PC-9 (cell line): ENCODE measurements at regions not wholly inside any gene's neighbourhood (a gene's known extent, or its start where the extent isn't known, plus 50 kb on each side); places are given as distances from the start of the nearest gene placed in this dataset.

Experiments
- BruUV-seq: library from RNA; stranded (reverse); fragments of 400-500 nt; replicated peaks from 2 replicates; lab custom pipeline; 2021; lab: Mats Ljungman, UMichigan
- CTCF ChIA-PET: fragments of 300-600 bp; sonication (Branson Sonifier 250); formaldehyde crosslinking; loops from one replicate; lab custom pipeline; 2022; ENCODE audit warnings: antibody characterized with exemption; lab: Charles Lee
- POLR2A ChIA-PET: fragments of 300-600 bp; sonication (Branson Sonifier 250); formaldehyde crosslinking; loops from one replicate; lab custom pipeline; 2022; ENCODE audit warnings: antibody characterized with exemption; ENCODE audit not compliant: unreplicated experiment; lab: Charles Lee
- DNase-seq, 2 experiments: peaks; one replicate each; pipeline versions ENCODE4 v3.0.0 to v3.0.0-alpha.2; 2015 to 2022; ENCODE audit warnings: mixed read lengths in 1 of 2
- H2AFZ ChIP-seq: fragments of 200-600 bp; sonication (generic); 2 replicates; pipeline ENCODE4 v1.8.1; 2017; ENCODE audit warnings: antibody characterized with exemption
- H3F3A ChIP-seq: fragments of 200-600 bp; sonication (generic); 2 replicates; pipeline ENCODE4 v1.8.1; 2017; ENCODE audit warnings: antibody characterized with exemption, mild to moderate bottlenecking, low read depth; ENCODE audit not compliant: insufficient read depth
- H3K27ac ChIP-seq: fragments of 200-600 bp; sonication (generic); 2 replicates; pipeline ENCODE4 v1.6.1; 2016; ENCODE audit warnings: mixed run types
- H3K27me3 ChIP-seq: fragments of 200-600 bp; sonication (generic); 2 replicates; pipeline ENCODE4 v1.6.1; 2016; ENCODE audit warnings: low read depth, mixed run types; ENCODE audit not compliant: insufficient read depth
- H3K36me3 ChIP-seq: fragments of 200-600 bp; sonication (generic); 2 replicates; pipeline ENCODE4 v1.6.1; 2016; ENCODE audit warnings: low read depth, mixed run types
- H3K4me1 ChIP-seq: fragments of 200-600 bp; sonication (generic); replicated peaks from 2 replicates; pipeline ENCODE4 v1.6.1; 2016; ENCODE audit warnings: mixed run types; ENCODE audit not compliant: insufficient read depth
- H3K4me2 ChIP-seq: fragments of 200-600 bp; sonication (generic); 2 replicates; pipeline ENCODE4 v1.6.1; 2017; ENCODE audit warnings: mixed run types
- H3K4me3 ChIP-seq: fragments of 200-600 bp; sonication (generic); 2 replicates; pipeline ENCODE4 v1.6.1; 2016; ENCODE audit warnings: mixed run types
- H3K79me2 ChIP-seq: fragments of 200-600 bp; sonication (generic); 2 replicates; pipeline ENCODE4 v1.6.1; 2017; ENCODE audit warnings: low read depth, mixed run types
- H3K9me2 ChIP-seq: fragments of 200-600 bp; sonication (generic); 2 replicates; pipeline ENCODE4 v1.8.1; 2017; ENCODE audit warnings: mild to moderate bottlenecking; ENCODE audit not compliant: insufficient read depth
- H3K9me3 ChIP-seq: fragments of 200-600 bp; sonication (generic); 2 replicates; pipeline ENCODE4 v1.8.1; 2016; ENCODE audit warnings: low read depth; ENCODE audit not compliant: insufficient read depth
- H4K20me1 ChIP-seq: fragments of 200-600 bp; sonication (generic); 2 replicates; pipeline ENCODE4 v1.8.1; 2017; ENCODE audit not compliant: insufficient read depth
- CTCF ChIP-seq: fragments of 200-600 bp; sonication (generic); conservative IDR thresholded peaks from 2 replicates; pipeline ENCODE4 v1.6.1; 2017; ENCODE audit warnings: mixed run types, antibody characterized with exemption, mild to moderate bottlenecking, moderate library complexity
- EZH2 ChIP-seq: fragments of 200-600 bp; sonication (generic); IDR thresholded peaks from 2 replicates; pipeline ENCODE4 v1.8.0; 2017; ENCODE audit warnings: antibody characterized with exemption, low read depth
- intact Hi-C: fragments of 100-400 bp; cut with micrococcal nuclease; formaldehyde crosslinking; loops from one replicate; pipeline ENCODE4 v1.10.0; 2022; ENCODE audit not compliant: unreplicated experiment

- no TSS peak for BruUV-seq
- H3F3A ChIP-seq: no peaks in the 10 kb centered on the region
- H3K4me1 ChIP-seq: no peaks in the 10 kb centered on the region
- H3K4me2 ChIP-seq: no peak overlapping the region
- no peak overlapping the region for H3K4me3 ChIP-seq
- no peak for DNase-seq
- ChIA-PET POLR2A (no interaction called here), CTCF (no interaction called here)
- H4K20me1 ChIP-seq: no peaks in the 10 kb centered on the region
- TF ChIP-seq CTCF (no peak), EZH2 (no peak)
- no peak overlapping the region for H3K27ac ChIP-seq
- no peaks in the 10 kb centered on the region for H3K9me3 ChIP-seq
- no peak overlapping the region for H2AFZ ChIP-seq
- no peaks in the 10 kb centered on the region for H3K36me3 ChIP-seq
- peaks cover 6% of the 10 kb centered on the region; the same call in 1 of the 2 replicates for H3K27me3 ChIP-seq
- no peaks in the 10 kb centered on the region for H3K9me2 ChIP-seq
- intact Hi-C loops: no loop called here
- H3K79me2 ChIP-seq: no peaks in the 10 kb centered on the region
Measured at GRCh38 chr4:24224446-24224845, 334.6 kb upstream of the PPARGC1A start.

DNA sequence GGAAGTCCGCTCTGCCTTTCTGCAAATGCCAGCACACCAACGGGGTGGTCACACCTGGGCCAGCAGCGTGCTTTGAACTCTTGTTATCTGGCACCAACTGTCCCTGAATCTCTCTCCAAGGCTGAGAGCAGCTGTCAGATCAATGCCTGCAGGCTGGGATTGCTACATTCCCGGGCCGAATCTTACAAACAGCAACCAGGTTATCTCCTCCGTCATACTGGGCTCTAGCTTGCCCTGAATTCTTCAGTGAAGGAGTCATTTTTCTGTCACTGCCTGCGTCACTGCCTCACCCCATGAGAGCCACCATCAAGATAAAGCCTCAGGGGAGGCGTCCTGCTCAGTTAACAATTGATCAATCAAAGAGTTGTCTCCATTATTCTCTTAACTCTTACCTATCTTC lies 329.4 kb upstream of the PPARGC1A start:
- no peaks in the 10 kb centered on the region for H3K79me2 ChIP-seq
- H3K27ac ChIP-seq: no peak overlapping the region
- H3K4me2 ChIP-seq: no peak overlapping the region
- no peaks in the 10 kb centered on the region for H3K27me3 ChIP-seq
- H3K4me1 ChIP-seq: no peaks in the 10 kb centered on the region
- H3F3A ChIP-seq: no peaks in the 10 kb centered on the region
- H3K9me3 ChIP-seq: no peaks in the 10 kb centered on the region
- H3K4me3 ChIP-seq: no peak overlapping the region
- CTCF ChIA-PET: no interaction called here
- no peaks in the 10 kb centered on the region for H4K20me1 ChIP-seq
- POLR2A ChIA-PET: no interaction called here
- intact Hi-C loops: no loop called here
- TF ChIP-seq CTCF: no peak
- no peak for TF ChIP-seq EZH2
- no TSS peak for BruUV-seq
- no peak for DNase-seq
- H2AFZ ChIP-seq: no peak overlapping the region
- no peaks in the 10 kb centered on the region for H3K9me2 ChIP-seq
- H3K36me3 ChIP-seq: no peaks in the 10 kb centered on the region

DNA sequence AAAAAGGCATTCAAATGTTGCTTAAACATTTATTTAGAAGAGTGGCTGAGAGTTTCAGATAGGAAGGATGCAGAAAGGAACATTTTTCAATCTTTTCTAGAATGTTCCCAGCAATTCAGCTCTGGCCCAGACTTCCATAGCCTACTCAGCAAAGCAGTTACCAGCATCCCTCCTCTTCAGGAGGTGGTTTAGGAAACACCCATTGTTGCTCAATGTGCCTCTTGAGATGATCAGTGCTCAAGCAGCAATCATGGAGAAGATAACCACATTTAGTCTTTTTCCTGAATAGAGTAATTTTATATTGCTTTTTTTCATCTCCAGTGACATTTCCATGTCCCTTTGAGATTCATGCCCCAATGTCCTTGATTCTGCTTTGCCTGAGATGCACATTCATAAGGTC lies 328.7 kb upstream of the PPARGC1A start:
- Histone ChIP-seq H3F3A (no peaks in the 10 kb centered on the region), H3K9me3 (no peaks in the 10 kb centered on the region), H2AFZ (no peak overlapping the region), H3K27ac (no peak overlapping the region), H3K79me2 (no peaks in the 10 kb centered on the region), H3K4me2 (no peak overlapping the region), H3K36me3 (no peaks in the 10 kb centered on the region), H3K9me2 (no peaks in the 10 kb centered on the region), H3K4me3 (no peak overlapping the region), H3K4me1 (no peaks in the 10 kb centered on the region), H3K27me3 (peaks cover 5% of the 10 kb centered on the region; the same call in 1 of the 2 replicates), H4K20me1 (no peaks in the 10 kb centered on the region)
- DNase-seq: no peak
- ChIA-PET CTCF (no interaction called here), POLR2A (no interaction called here)
- TF ChIP-seq CTCF: no peak
- no peak for TF ChIP-seq EZH2
- intact Hi-C loops: no loop called here
- no TSS peak for BruUV-seq
